Bronchial epithelial cell (primary cell): ENCODE measurements at regions not wholly inside any gene's neighbourhood (a gene's known extent, or its start where the extent isn't known, plus 50 kb on each side); places are given as distances from the start of the nearest gene placed in this dataset.

ENCODE experiments used
- DNase-seq: peaks from one replicate; pipeline ENCODE4 v3.0.0-alpha.2; 2010; ENCODE audit warnings: low read depth
- FAIRE-seq: peaks from 2 replicates; lab custom pipeline; 2011; peaks lifted over from hg19 to GRCh38; lab: Jason Lieb, UNC
- H3K27me3 ChIP-seq: 2 replicates; pipeline ENCODE4 v1.5.1; 2011; ENCODE audit warnings: low read length; ENCODE audit not compliant: control insufficient read depth, insufficient read depth
- H3K36me3 ChIP-seq: 2 replicates; pipeline ENCODE4 v1.5.1; 2011; ENCODE audit warnings: low read length; ENCODE audit not compliant: control insufficient read depth, insufficient read depth
- H3K4me3 ChIP-seq: 2 replicates; pipeline ENCODE4 v1.5.1; 2011; ENCODE audit warnings: mild to moderate bottlenecking, low read depth, low read length, control low read depth
- TF ChIP-seq, protein P1 (sequence below): IDR thresholded peaks from 2 replicates; pipeline ENCODE4 v1.5.1; 2011; ENCODE audit warnings: mild to moderate bottlenecking, moderate library complexity, low read length, control low read depth, inconsistent platforms; ENCODE audit not compliant: insufficient read depth, severe bottlenecking

DNA sequence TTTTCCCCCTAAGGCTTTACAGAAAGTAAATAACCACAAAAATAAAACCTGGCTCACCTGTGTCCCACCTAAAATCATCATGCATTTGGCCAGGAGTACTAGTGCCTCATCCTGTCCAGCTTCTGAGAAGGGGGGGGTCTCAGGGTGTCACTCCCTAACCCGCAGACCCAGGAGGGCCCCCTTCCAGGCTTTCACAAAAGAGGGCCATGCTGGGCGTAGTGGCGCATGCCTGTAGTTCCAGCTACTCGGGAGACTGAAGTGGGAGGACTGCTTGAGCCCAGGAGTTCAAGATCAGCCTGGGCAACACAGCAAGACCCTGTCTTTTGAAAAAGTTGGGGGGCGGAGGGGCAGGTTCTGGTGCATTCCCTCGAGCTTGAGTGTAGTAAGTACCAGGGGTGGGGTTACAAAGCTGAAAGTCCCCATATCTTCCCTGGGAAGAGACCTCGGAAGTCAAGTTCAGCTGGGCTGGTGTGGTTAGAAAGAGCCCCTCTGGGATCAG, 259.3 kb downstream of the PARN start:
- no peak for FAIRE-seq
- DNase-seq, result no peak
- Histone ChIP-seq H3K27me3 (no peaks in the 10 kb centered on the region), H3K4me3 (no peak overlapping the region), H3K36me3 (no peaks in the 10 kb centered on the region)
- TF ChIP-seq, protein P1, sequence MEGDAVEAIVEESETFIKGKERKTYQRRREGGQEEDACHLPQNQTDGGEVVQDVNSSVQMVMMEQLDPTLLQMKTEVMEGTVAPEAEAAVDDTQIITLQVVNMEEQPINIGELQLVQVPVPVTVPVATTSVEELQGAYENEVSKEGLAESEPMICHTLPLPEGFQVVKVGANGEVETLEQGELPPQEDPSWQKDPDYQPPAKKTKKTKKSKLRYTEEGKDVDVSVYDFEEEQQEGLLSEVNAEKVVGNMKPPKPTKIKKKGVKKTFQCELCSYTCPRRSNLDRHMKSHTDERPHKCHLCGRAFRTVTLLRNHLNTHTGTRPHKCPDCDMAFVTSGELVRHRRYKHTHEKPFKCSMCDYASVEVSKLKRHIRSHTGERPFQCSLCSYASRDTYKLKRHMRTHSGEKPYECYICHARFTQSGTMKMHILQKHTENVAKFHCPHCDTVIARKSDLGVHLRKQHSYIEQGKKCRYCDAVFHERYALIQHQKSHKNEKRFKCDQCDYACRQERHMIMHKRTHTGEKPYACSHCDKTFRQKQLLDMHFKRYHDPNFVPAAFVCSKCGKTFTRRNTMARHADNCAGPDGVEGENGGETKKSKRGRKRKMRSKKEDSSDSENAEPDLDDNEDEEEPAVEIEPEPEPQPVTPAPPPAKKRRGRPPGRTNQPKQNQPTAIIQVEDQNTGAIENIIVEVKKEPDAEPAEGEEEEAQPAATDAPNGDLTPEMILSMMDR, result no peak

- FAIRE-seq (no peak), DNase-seq (no peak)
- H3K4me3 ChIP-seq, result no peak overlapping the region
Observed at GRCh38 chr16:14369734-14370598, 260.1 kb downstream of the PARN start.

DNA sequence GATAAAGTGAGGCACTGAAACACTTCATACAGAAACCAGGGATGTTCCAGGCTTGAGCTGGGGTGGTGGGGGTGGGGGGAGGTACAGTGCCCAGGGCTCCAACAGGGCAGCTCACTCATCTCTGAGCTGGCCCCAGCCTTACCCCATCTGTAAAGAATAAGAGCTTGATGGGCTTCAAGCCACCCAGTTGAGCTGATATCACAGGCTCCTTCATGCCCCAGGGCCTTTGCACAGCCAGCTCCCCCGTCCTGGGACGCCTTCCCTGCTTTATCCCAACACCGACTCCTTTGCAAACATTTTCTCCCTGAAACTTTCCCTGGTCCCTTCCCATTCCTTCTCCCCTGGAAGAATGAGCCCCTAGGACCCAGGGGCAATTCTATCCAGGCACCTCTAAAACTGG, 261.7 kb downstream of the PARN start:
- no peak overlapping the region for H3K4me3 ChIP-seq
- FAIRE-seq, result no peak
- no peak for DNase-seq
- H3K36me3 ChIP-seq, result no peaks in the 10 kb centered on the region
- TF ChIP-seq, protein P1, result no peak
- no peaks in the 10 kb centered on the region for H3K27me3 ChIP-seq

More at GRCh38 chr16:14369734-14370598, 260.1 kb downstream of the PARN start:
- Histone ChIP-seq H3K27me3 (no peaks in the 10 kb centered on the region), H3K36me3 (no peaks in the 10 kb centered on the region)
- TF ChIP-seq, protein P1, result no peak

GRCh38 chr16:14366974-14367707, 262.9 kb downstream of the PARN start:
- DNase-seq (no peak), FAIRE-seq (no peak)
- Histone ChIP-seq H3K36me3 (no peaks in the 10 kb centered on the region), H3K4me3 (no peak overlapping the region), H3K27me3 (no peaks in the 10 kb centered on the region)
- TF ChIP-seq, protein P1, result no peak

- Histone ChIP-seq H3K27me3 (no peaks in the 10 kb centered on the region), H3K4me3 (no peak overlapping the region), H3K36me3 (no peaks in the 10 kb centered on the region)
- FAIRE-seq (no peak), DNase-seq (no peak)
- TF ChIP-seq, protein P1, result no peak
Observed at GRCh38 chr16:14366447-14366846, 263.6 kb downstream of the PARN start.
